ENCODE measurements at regions not wholly inside any gene's neighbourhood (a gene's known extent, or its start where the extent isn't known, plus 50 kb on each side); places are given as distances from the start of the nearest gene placed in this dataset.
A peak's percentile ranks its signal among the peaks of the same experiment; 100 is the strongest.

- H3K9me3 ChIP-seq (ENCODE audit: low read length): 0 out of 2 replicates have a peak, but pooled peaks cover 15% of the 10 kb centered on the region
- no peaks in the 10 kb centered on the region for H3K36me3 ChIP-seq (replicated peaks in 1 of 2; ENCODE audit: control insufficient read depth in 1 of 2, insufficient read depth in 2 of 2, low read length in 2 of 2)
- FAIRE-seq: no peak
- no peak overlapping the region for H3K4me3 ChIP-seq (replicated peaks in 1 of 3; ENCODE audit: insufficient read depth in 1 of 3, low read depth in 2 of 3, low read length in 3 of 3)
- H3K27ac ChIP-seq (ENCODE audit: extremely low read length, insufficient read depth, low read length): no peak overlapping the region
- no peaks in the 10 kb centered on the region for H3K4me1 ChIP-seq (ENCODE audit: insufficient read depth, low read length)
- DNase-seq (ENCODE audit: low spot score): no peak
- CTCF ChIA-PET (ENCODE audit: low intra/inter-chr PET ratio, low total read pairs): no interaction called here
- no peaks in the 10 kb centered on the region for H4K20me1 ChIP-seq (ENCODE audit: insufficient read depth, low read length)
- BruUV-seq (replicated peaks): no TSS peak
- POLR2A ChIA-PET: no interaction called here
- ATAC-seq: no peak
- no peak overlapping the region for H3K9ac ChIP-seq (ENCODE audit: insufficient read depth, low read depth, low read length)
- 8% methylated on average over 4 of the region's 4 CpGs for WGBS (ENCODE audit: low lambda C conversion rate)
- in situ Hi-C loops (cut with HindIII; ENCODE audit: extremely low pct_ligation_motif_present, low pct_unique_long_range_greater_than_20kb): no loop called here
- no peaks in the 10 kb centered on the region for H3K79me2 ChIP-seq (ENCODE audit: insufficient read depth, low read length)
- no peak overlapping the region for H3K4me2 ChIP-seq (ENCODE audit: low read depth, low read length)
- no peak for TF ChIP-seq KDM1A (CRISPR knock-in tag; IDR thresholded peaks at IDR 0.05)
- TF ChIP-seq ARID5B (CRISPR knock-in tag; IDR thresholded peaks at IDR 0.05): no peak
- TF ChIP-seq ATF7 (IDR thresholded peaks at IDR 0.05): peak; percentile 78
- no peak for TF ChIP-seq ATF7 (CRISPR knock-in tag; IDR thresholded peaks at IDR 0.05)
- intact Hi-C loops (cut with micrococcal nuclease; ENCODE audit: unreplicated experiment): no loop called here
- H2AFZ ChIP-seq (ENCODE audit: low read length): no peak overlapping the region
- no peaks in the 10 kb centered on the region for H3K27me3 ChIP-seq (ENCODE audit: control insufficient read depth in 1 of 2, insufficient read depth in 2 of 2, low read length in 2 of 2)
Observed at GRCh38 chr7:15130666-15131541, 228.4 kb upstream of the DGKB start.

All from HepG2 (cell line).